Breast epithelium (tissue), 3 donors: ENCODE measurements at regions not wholly inside any gene's neighbourhood (a gene's known extent, or its start where the extent isn't known, plus 50 kb on each side); places are given as distances from the start of the nearest gene placed in this dataset.

Experiments
- CTCF ChIP-seq, 3 donors: fragments of 450-650 bp; IDR thresholded peaks; one replicate each; pipeline ENCODE4 v1.5.1; 2016 to 2017; ENCODE audit warnings: antibody characterized with exemption in 3 of 3, mild to moderate bottlenecking in 3 of 3, moderate library complexity in 3 of 3
- POLR2A ChIP-seq: fragments of 450-650 bp; IDR thresholded peaks from one replicate; pipeline ENCODE4 v1.6.1; 2016; ENCODE audit warnings: antibody characterized with exemption, mild to moderate bottlenecking, moderate library complexity

GRCh38 chr14:38874721-38875120, 228.3 kb downstream of the SEC23A start:
- TF ChIP-seq CTCF (IDR thresholded peaks at IDR 0.05) (no peak), POLR2A (no peak)
